ENCODE measurements at regions not wholly inside any gene's neighbourhood (a gene's known extent, or its start where the extent isn't known, plus 50 kb on each side); places are given as distances from the start of the nearest gene placed in this dataset.
A peak's percentile ranks its signal among the peaks of the same experiment; 100 is the strongest.

- H3K27ac ChIP-seq (ENCODE audit: low read length) = peak overlapping the region; percentile 34; the same call in 1 of the 2 replicates
- ChIA-PET POLR2A (no interaction called here), CTCF (no interaction called here)
- ATAC-seq (no peak), DNase-seq (ENCODE audit: low read depth, low spot score) (no peak)
- in situ Hi-C loops (cut with HindIII; ENCODE audit: low pct_unique_long_range_greater_than_20kb, low sequenced_read_pairs) = no loop called here
- no peaks in the 10 kb centered on the region for H3K4me1 ChIP-seq (ENCODE audit: control insufficient read depth, insufficient read depth, low read length)
- no TSS peak for BruUV-seq (replicated peaks)
- intact Hi-C loops (cut with micrococcal nuclease; ENCODE audit: unreplicated experiment) = no loop called here
- H3K27me3 ChIP-seq (ENCODE audit: control insufficient read depth, insufficient read depth, low read length) = no peaks in the 10 kb centered on the region
- H3K36me3 ChIP-seq (ENCODE audit: control insufficient read depth, insufficient read depth, low read length) = no peaks in the 10 kb centered on the region
- no peaks in the 10 kb centered on the region; the same call in 1 of the 2 replicates for H3K9me3 ChIP-seq (ENCODE audit: control insufficient read depth, insufficient read depth, low read depth, low read length)
- H3K4me3 ChIP-seq (ENCODE audit: low read depth in 2 of 2, low read length in 2 of 2) = no peak overlapping the region
- TF ChIP-seq SIN3A (IDR thresholded peaks at IDR 0.05; ENCODE audit: borderline replicate concordance, insufficient read depth, low read depth, low read length) = no peak
- no peak for TF ChIP-seq POLR2AphosphoS5 (IDR thresholded peaks at IDR 0.05; ENCODE audit: low read depth, low read length)
- TF ChIP-seq TCF7L2 (IDR thresholded peaks at IDR 0.05; ENCODE audit: low read depth, low read length) = no peak
- no peak for TF ChIP-seq CTCF (IDR thresholded peaks at IDR 0.05)
- no peak for TF ChIP-seq REST (IDR thresholded peaks at IDR 0.05; ENCODE audit: insufficient read depth in 1 of 2, low read depth in 2 of 2, low read length in 1 of 2)
Measured at GRCh38 chr5:125595095-125595494, 828.1 kb upstream of the GRAMD2B start.

GRCh38 chr5:125595845-125596244 lies 827.4 kb upstream of the GRAMD2B start:
- Histone ChIP-seq H3K27me3 (ENCODE audit: control insufficient read depth, insufficient read depth, low read length) (no peaks in the 10 kb centered on the region), H3K4me1 (ENCODE audit: control insufficient read depth, insufficient read depth, low read length) (no peaks in the 10 kb centered on the region), H3K4me3 (ENCODE audit: low read depth in 2 of 2, low read length in 2 of 2) (no peak overlapping the region), H3K27ac (ENCODE audit: low read length) (no peak overlapping the region; the same call in 1 of the 2 replicates), H3K36me3 (ENCODE audit: control insufficient read depth, insufficient read depth, low read length) (no peaks in the 10 kb centered on the region), H3K9me3 (ENCODE audit: control insufficient read depth, insufficient read depth, low read depth, low read length) (no peaks in the 10 kb centered on the region; the same call in 1 of the 2 replicates)
- ATAC-seq (no peak), DNase-seq (ENCODE audit: low read depth, low spot score) (no peak)
- BruUV-seq (replicated peaks) = no TSS peak
- in situ Hi-C loops (cut with HindIII; ENCODE audit: low pct_unique_long_range_greater_than_20kb, low sequenced_read_pairs) = no loop called here
- CTCF ChIA-PET = no interaction called here
- no peak for TF ChIP-seq SIN3A (IDR thresholded peaks at IDR 0.05; ENCODE audit: borderline replicate concordance, insufficient read depth, low read depth, low read length)
- no peak for TF ChIP-seq REST (IDR thresholded peaks at IDR 0.05; ENCODE audit: insufficient read depth in 1 of 2, low read depth in 2 of 2, low read length in 1 of 2)
- no peak for TF ChIP-seq CTCF (IDR thresholded peaks at IDR 0.05)
- no peak for TF ChIP-seq TCF7L2 (IDR thresholded peaks at IDR 0.05; ENCODE audit: low read depth, low read length)
- no peak for TF ChIP-seq POLR2AphosphoS5 (IDR thresholded peaks at IDR 0.05; ENCODE audit: low read depth, low read length)
- intact Hi-C loops (cut with micrococcal nuclease; ENCODE audit: unreplicated experiment) = no loop called here
- POLR2A ChIA-PET = no interaction called here
